Rectal smooth muscle tissue (tissue), 1 donor: ENCODE measurements at regions not wholly inside any gene's neighbourhood (a gene's known extent, or its start where the extent isn't known, plus 50 kb on each side); places are given as distances from the start of the nearest gene placed in this dataset.

Experiments
- H3K27ac ChIP-seq: one replicate; pipeline ENCODE4 v1.7.0; 2013; ENCODE audit warnings: low read depth, low read length, inconsistent platforms
- H3K27me3 ChIP-seq: one replicate; pipeline ENCODE4 v1.7.0; 2013; ENCODE audit warnings: low read length; ENCODE audit not compliant: control insufficient read depth, insufficient read depth
- H3K36me3 ChIP-seq: one replicate; pipeline ENCODE4 v1.7.0; 2013; ENCODE audit warnings: low read length; ENCODE audit not compliant: control insufficient read depth, insufficient read depth
- H3K4me1 ChIP-seq: one replicate; pipeline ENCODE4 v1.7.0; 2013; ENCODE audit warnings: low read length; ENCODE audit not compliant: control insufficient read depth, insufficient read depth
- H3K4me3 ChIP-seq: one replicate; pipeline ENCODE4 v1.7.0; 2013; ENCODE audit warnings: low read length
- H3K9ac ChIP-seq: one replicate; pipeline ENCODE4 v1.7.0; 2013; ENCODE audit warnings: low read length

- Histone ChIP-seq H3K36me3 (no peaks in the 10 kb centered on the region), H3K4me3 (peak overlapping the region; percentile 41)
Measured at GRCh38 chr18:72692086-72692485, 147.9 kb upstream of the CBLN2 start.

DNA sequence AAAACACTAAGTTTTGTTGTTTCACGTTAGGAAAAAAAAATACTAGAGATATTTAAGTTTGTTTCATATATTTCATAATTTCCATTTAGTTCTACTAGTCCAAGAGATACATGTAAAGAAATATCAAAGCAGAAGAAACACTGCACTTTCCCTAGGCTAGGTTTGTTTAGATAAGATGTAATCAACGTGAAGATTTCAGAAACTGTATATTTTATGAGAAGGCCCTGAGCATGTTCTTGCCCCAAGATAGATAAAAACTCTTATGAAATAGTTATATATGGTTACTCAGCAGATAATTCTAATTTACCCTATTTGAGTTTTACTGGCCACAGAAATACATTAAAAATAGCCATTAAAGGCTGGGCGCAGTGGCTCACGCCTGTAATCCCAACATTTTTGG, 143.6 kb upstream of the CBLN2 start:
- no peaks in the 10 kb centered on the region for H3K36me3 ChIP-seq
- H3K4me1 ChIP-seq: no peaks in the 10 kb centered on the region
- H3K27me3 ChIP-seq: no peaks in the 10 kb centered on the region

More at GRCh38 chr18:72692086-72692485, 147.9 kb upstream of the CBLN2 start:
- Histone ChIP-seq H3K4me1 (no peaks in the 10 kb centered on the region), H3K27me3 (no peaks in the 10 kb centered on the region), H3K9ac (no peak overlapping the region), H3K27ac (no peak overlapping the region)

GRCh38 chr18:72675394-72675793, 131.3 kb upstream of the CBLN2 start:
- no peaks in the 10 kb centered on the region for H3K27me3 ChIP-seq
- no peak overlapping the region for H3K4me3 ChIP-seq
- H3K36me3 ChIP-seq: no peaks in the 10 kb centered on the region
- H3K9ac ChIP-seq: no peak overlapping the region
- H3K4me1 ChIP-seq: no peaks in the 10 kb centered on the region
- H3K27ac ChIP-seq: no peak overlapping the region

More for the DNA sequence above, 143.6 kb upstream of the CBLN2 start:
- Histone ChIP-seq H3K27ac (no peak overlapping the region), H3K4me3 (no peak overlapping the region), H3K9ac (no peak overlapping the region)

GRCh38 chr18:72674710-72675109, 130.6 kb upstream of the CBLN2 start:
- Histone ChIP-seq H3K27me3 (no peaks in the 10 kb centered on the region), H3K9ac (no peak overlapping the region), H3K27ac (no peak overlapping the region), H3K4me3 (no peak overlapping the region), H3K4me1 (no peaks in the 10 kb centered on the region), H3K36me3 (no peaks in the 10 kb centered on the region)

- H3K4me3 ChIP-seq: no peak overlapping the region
- H3K4me1 ChIP-seq: no peaks in the 10 kb centered on the region
- H3K27ac ChIP-seq: no peak overlapping the region
- no peaks in the 10 kb centered on the region for H3K27me3 ChIP-seq
- H3K9ac ChIP-seq: no peak overlapping the region
- no peaks in the 10 kb centered on the region for H3K36me3 ChIP-seq
Measured at GRCh38 chr18:72673242-72673641, 129.1 kb upstream of the CBLN2 start.

GRCh38 chr18:72672364-72673184, 128.4 kb upstream of the CBLN2 start:
- Histone ChIP-seq H3K9ac (no peak overlapping the region), H3K4me1 (no peaks in the 10 kb centered on the region), H3K36me3 (no peaks in the 10 kb centered on the region), H3K27ac (no peak overlapping the region), H3K27me3 (no peaks in the 10 kb centered on the region), H3K4me3 (no peak overlapping the region)

DNA sequence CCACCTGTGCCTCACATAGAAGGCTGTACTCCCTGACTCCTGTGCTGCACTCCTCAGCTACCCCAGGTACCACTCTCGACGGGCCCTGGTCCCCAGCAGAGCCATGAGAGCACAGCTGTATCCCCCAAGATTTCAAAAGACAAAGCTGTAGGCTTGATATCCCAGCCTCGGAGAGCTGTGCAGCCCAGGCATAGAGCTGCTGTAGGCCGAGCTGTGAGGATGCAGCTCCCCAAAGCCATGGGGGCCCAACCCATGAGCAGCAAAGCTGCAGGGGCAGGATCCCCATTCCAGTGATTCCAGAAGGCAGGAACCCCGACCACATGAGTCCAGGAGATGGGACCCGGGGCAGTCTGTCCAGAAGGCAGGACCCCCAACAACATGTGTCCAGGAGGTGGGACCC, 123.8 kb upstream of the CBLN2 start:
- Histone ChIP-seq H3K27ac (no peak overlapping the region), H3K27me3 (no peaks in the 10 kb centered on the region), H3K9ac (no peak overlapping the region), H3K4me3 (no peak overlapping the region), H3K36me3 (no peaks in the 10 kb centered on the region), H3K4me1 (no peaks in the 10 kb centered on the region)

- Histone ChIP-seq H3K27me3 (no peaks in the 10 kb centered on the region), H3K4me1 (no peaks in the 10 kb centered on the region), H3K36me3 (no peaks in the 10 kb centered on the region), H3K9ac (no peak overlapping the region), H3K27ac (no peak overlapping the region), H3K4me3 (no peak overlapping the region)
Measured at GRCh38 chr18:72652990-72653593, 109.0 kb upstream of the CBLN2 start.

GRCh38 chr18:72651033-72651432, 106.9 kb upstream of the CBLN2 start:
- H3K9ac ChIP-seq: no peak overlapping the region
- H3K27ac ChIP-seq: no peak overlapping the region
- H3K36me3 ChIP-seq: no peaks in the 10 kb centered on the region
- no peak overlapping the region for H3K4me3 ChIP-seq
- no peaks in the 10 kb centered on the region for H3K4me1 ChIP-seq
- H3K27me3 ChIP-seq: no peaks in the 10 kb centered on the region

DNA sequence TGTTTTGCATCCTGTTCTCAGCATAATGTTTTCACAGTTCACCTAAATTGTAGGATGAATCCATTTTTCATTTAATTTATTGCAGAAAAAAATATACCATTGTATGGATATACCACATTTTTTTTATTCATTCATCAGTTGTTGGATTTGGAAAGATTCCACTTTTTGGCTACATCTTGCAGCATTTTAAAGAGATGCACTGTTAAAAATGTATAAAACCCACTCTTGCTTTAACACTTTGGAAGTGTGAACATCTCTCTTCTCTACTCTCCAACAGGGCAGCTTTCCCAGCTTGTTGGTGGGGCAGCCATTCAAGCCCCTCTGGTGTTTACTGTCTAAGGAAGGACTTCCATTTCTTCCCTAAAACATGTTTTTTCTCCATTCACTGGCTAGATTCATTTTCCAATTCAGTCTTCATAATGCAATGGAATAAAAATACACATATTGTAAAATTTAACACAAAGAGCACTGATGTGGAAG, 104.4 kb upstream of the CBLN2 start:
- H3K9ac ChIP-seq: no peak overlapping the region
- no peaks in the 10 kb centered on the region for H3K4me1 ChIP-seq
- H3K4me3 ChIP-seq: no peak overlapping the region
- H3K27ac ChIP-seq: no peak overlapping the region
- H3K27me3 ChIP-seq: no peaks in the 10 kb centered on the region
- H3K36me3 ChIP-seq: no peaks in the 10 kb centered on the region

- Histone ChIP-seq H3K9ac (no peak overlapping the region), H3K4me3 (no peak overlapping the region), H3K27me3 (no peaks in the 10 kb centered on the region), H3K4me1 (no peaks in the 10 kb centered on the region), H3K36me3 (no peaks in the 10 kb centered on the region), H3K27ac (no peak overlapping the region)
Measured at GRCh38 chr18:72648079-72648478, 103.9 kb upstream of the CBLN2 start.

GRCh38 chr18:72640557-72640956, 96.4 kb upstream of the CBLN2 start:
- no peak overlapping the region for H3K4me3 ChIP-seq
- H3K4me1 ChIP-seq: no peaks in the 10 kb centered on the region
- no peak overlapping the region for H3K27ac ChIP-seq
- no peaks in the 10 kb centered on the region for H3K27me3 ChIP-seq
- no peaks in the 10 kb centered on the region for H3K36me3 ChIP-seq
- H3K9ac ChIP-seq: no peak overlapping the region

DNA sequence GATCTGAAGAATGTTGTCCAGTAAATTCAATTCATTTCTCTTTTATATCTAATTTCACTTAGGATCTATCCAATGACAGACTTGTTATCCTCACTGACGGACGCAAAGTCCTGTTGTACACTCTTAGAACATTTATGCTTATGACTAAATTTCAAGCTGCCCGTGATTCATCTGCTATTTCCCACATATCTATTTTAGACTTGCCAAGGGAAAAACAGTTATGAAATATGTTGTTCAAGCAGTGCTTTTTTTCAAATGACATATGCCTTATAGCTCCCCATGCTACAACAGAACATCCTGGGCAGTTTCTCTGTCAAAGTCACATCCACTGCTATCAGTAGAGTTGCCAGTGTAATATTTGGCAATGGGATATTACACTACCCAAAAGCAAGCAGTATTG, 94.2 kb upstream of the CBLN2 start:
- H3K4me3 ChIP-seq: no peak overlapping the region
- no peak overlapping the region for H3K9ac ChIP-seq
- no peaks in the 10 kb centered on the region for H3K36me3 ChIP-seq
- H3K27ac ChIP-seq: no peak overlapping the region
- no peaks in the 10 kb centered on the region for H3K4me1 ChIP-seq
- no peaks in the 10 kb centered on the region for H3K27me3 ChIP-seq
